Neural cell (in vitro differentiated cells): ENCODE measurements at regions not wholly inside any gene's neighbourhood (a gene's known extent, or its start where the extent isn't known, plus 50 kb on each side); places are given as distances from the start of the nearest gene placed in this dataset.

Experiments
- EZH2 ChIP-seq: fragments of 200-600, 300-800 bp; shearing (Covaris generic), sonication (generic); IDR thresholded peaks from 2 replicates; pipeline ENCODE4 v1.6.1; 2014; ENCODE audit warnings: antibody characterized with exemption, low read length, borderline replicate concordance, mild to moderate bottlenecking; ENCODE audit not compliant: insufficient read depth, poor library complexity, severe bottlenecking
- POLR2AphosphoS5 ChIP-seq: IDR thresholded peaks from 2 replicates; pipeline ENCODE4 v1.6.1; 2012
- RAD21 ChIP-seq: fragments of 450-650 bp; conservative IDR thresholded peaks from 2 replicates; pipeline ENCODE4 v1.6.1; 2014; ENCODE audit warnings: antibody characterized with exemption, mild to moderate bottlenecking, moderate library complexity
- TAF1 ChIP-seq: IDR thresholded peaks from 2 replicates; pipeline ENCODE4 v1.6.1; 2012; ENCODE audit warnings: low read depth
- TF ChIP-seq, protein P1 (sequence below): fragments of 450-650 bp; IDR thresholded peaks from 2 replicates; pipeline ENCODE4 v1.5.1; 2014; ENCODE audit warnings: antibody characterized with exemption, mild to moderate bottlenecking, moderate library complexity; ENCODE audit not compliant: poor library complexity, severe bottlenecking
- TF ChIP-seq, protein P2 (sequence below): IDR thresholded peaks from 2 replicates; pipeline ENCODE4 v1.6.1; 2012; ENCODE audit warnings: borderline replicate concordance

DNA sequence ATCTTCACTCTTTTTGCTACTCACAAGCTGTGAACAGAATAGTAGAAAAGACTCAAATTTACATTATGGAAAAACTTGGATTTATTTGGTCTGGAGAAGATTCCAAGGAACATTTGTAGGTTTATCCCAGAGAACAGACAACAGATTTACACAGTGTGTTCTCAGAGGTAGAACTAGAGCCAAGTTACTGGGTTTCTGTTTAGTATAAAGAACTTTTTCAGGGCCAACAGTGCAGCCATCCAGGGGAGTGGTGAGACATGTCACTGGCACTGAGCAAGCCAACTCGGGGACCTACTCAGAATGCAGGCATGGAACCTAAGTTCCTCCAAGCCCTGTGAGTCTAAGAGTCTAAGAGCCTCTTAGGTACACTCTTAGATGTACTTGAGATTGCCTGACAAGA lies 142.6 kb downstream of the OMA1 start:
- TF ChIP-seq, protein P1, sequence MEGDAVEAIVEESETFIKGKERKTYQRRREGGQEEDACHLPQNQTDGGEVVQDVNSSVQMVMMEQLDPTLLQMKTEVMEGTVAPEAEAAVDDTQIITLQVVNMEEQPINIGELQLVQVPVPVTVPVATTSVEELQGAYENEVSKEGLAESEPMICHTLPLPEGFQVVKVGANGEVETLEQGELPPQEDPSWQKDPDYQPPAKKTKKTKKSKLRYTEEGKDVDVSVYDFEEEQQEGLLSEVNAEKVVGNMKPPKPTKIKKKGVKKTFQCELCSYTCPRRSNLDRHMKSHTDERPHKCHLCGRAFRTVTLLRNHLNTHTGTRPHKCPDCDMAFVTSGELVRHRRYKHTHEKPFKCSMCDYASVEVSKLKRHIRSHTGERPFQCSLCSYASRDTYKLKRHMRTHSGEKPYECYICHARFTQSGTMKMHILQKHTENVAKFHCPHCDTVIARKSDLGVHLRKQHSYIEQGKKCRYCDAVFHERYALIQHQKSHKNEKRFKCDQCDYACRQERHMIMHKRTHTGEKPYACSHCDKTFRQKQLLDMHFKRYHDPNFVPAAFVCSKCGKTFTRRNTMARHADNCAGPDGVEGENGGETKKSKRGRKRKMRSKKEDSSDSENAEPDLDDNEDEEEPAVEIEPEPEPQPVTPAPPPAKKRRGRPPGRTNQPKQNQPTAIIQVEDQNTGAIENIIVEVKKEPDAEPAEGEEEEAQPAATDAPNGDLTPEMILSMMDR: no peak
- TF ChIP-seq TAF1 (no peak), EZH2 (no peak), RAD21 (no peak), POLR2AphosphoS5 (no peak)
- TF ChIP-seq, protein P2, sequence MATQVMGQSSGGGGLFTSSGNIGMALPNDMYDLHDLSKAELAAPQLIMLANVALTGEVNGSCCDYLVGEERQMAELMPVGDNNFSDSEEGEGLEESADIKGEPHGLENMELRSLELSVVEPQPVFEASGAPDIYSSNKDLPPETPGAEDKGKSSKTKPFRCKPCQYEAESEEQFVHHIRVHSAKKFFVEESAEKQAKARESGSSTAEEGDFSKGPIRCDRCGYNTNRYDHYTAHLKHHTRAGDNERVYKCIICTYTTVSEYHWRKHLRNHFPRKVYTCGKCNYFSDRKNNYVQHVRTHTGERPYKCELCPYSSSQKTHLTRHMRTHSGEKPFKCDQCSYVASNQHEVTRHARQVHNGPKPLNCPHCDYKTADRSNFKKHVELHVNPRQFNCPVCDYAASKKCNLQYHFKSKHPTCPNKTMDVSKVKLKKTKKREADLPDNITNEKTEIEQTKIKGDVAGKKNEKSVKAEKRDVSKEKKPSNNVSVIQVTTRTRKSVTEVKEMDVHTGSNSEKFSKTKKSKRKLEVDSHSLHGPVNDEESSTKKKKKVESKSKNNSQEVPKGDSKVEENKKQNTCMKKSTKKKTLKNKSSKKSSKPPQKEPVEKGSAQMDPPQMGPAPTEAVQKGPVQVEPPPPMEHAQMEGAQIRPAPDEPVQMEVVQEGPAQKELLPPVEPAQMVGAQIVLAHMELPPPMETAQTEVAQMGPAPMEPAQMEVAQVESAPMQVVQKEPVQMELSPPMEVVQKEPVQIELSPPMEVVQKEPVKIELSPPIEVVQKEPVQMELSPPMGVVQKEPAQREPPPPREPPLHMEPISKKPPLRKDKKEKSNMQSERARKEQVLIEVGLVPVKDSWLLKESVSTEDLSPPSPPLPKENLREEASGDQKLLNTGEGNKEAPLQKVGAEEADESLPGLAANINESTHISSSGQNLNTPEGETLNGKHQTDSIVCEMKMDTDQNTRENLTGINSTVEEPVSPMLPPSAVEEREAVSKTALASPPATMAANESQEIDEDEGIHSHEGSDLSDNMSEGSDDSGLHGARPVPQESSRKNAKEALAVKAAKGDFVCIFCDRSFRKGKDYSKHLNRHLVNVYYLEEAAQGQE: no peak
